Endothelial cell of umbilical vein (primary cell): ENCODE measurements at regions not wholly inside any gene's neighbourhood (a gene's known extent, or its start where the extent isn't known, plus 50 kb on each side); places are given as distances from the start of the nearest gene placed in this dataset.

ENCODE experiments used
- BruUV-seq: library from RNA; stranded (reverse); fragments of 400-500 nt; replicated peaks from 2 replicates; lab custom pipeline; 2021; lab: Mats Ljungman, UMichigan
- CTCF ChIA-PET: fragments of 300-600, 350-600 bp; sonication (Branson Sonifier 250); formaldehyde crosslinking; loops from one replicate; lab custom pipeline; 2021; ENCODE audit warnings: antibody characterized with exemption, inconsistent platforms; lab: Charles Lee
- POLR2A ChIA-PET: fragments of 300-600, 350-600 bp; sonication (Branson Sonifier 250); formaldehyde crosslinking; loops from one replicate; lab custom pipeline; 2021; ENCODE audit warnings: antibody characterized with exemption, inconsistent platforms; lab: Charles Lee
- DNase-seq: peaks from one replicate; pipeline ENCODE4 v3.0.0-alpha.2; 2011; ENCODE audit warnings: low read depth, low spot score
- FAIRE-seq: peaks from 2 replicates; lab custom pipeline; 2011; peaks lifted over from hg19 to GRCh38; lab: Jason Lieb, UNC
- H2AFZ ChIP-seq: 2 replicates; pipeline ENCODE4 v1.6.0; 2012; ENCODE audit warnings: low read depth, low read length, control low read depth, inconsistent platforms
- H3K27ac ChIP-seq: 2 replicates; pipeline ENCODE4 v1.5.1; 2011; ENCODE audit warnings: low read depth, mild to moderate bottlenecking, control low read depth, low read length, moderate library complexity; ENCODE audit not compliant: insufficient read depth
- H3K27me3 ChIP-seq, 2 experiments: 2 replicates each; pipeline versions ENCODE4 v1.6.0 to v1.6.1; 2011; ENCODE audit warnings: low read length in 2 of 2, mixed read lengths in 1 of 2; ENCODE audit not compliant: control insufficient read depth in 2 of 2, insufficient read depth in 2 of 2
- H3K36me3 ChIP-seq, 2 experiments: 2 replicates in 1 of 2; 3 replicates in 1 of 2; pipeline ENCODE4 v1.5.1; 2011; ENCODE audit warnings: low read length in 2 of 2, mild to moderate bottlenecking in 1 of 2, moderate library complexity in 1 of 2; ENCODE audit not compliant: control insufficient read depth in 2 of 2, insufficient read depth in 2 of 2; ENCODE audit errors: extremely low read depth in 1 of 2
- H3K4me1 ChIP-seq: 3 replicates; pipeline ENCODE4 v1.5.1; 2011; ENCODE audit warnings: mild to moderate bottlenecking, low read length; ENCODE audit not compliant: control insufficient read depth, insufficient read depth; ENCODE audit errors: extremely low read depth
- H3K4me2 ChIP-seq: 2 replicates; pipeline ENCODE4 v1.6.1; 2011; ENCODE audit warnings: low read length, control low read depth, mixed read lengths; ENCODE audit not compliant: insufficient read depth
- H3K4me3 ChIP-seq, 3 experiments: fragments of 200-600 bp in 1 of 3; sonication (generic), shearing (Covaris generic) in 1 of 3; replicated peaks in 1 of 3; 2 replicates each; pipeline ENCODE4 v1.5.1; 2011 to 2016; ENCODE audit warnings: control low read depth in 3 of 3, low read length in 3 of 3, mild to moderate bottlenecking in 2 of 3, inconsistent platforms in 1 of 3, low read depth in 1 of 3, moderate library complexity in 1 of 3; ENCODE audit not compliant: insufficient read depth in 1 of 3
- H3K79me2 ChIP-seq: 2 replicates; pipeline ENCODE4 v1.6.0; 2012; ENCODE audit warnings: low read length, inconsistent platforms; ENCODE audit not compliant: control insufficient read depth, insufficient read depth
- H3K9ac ChIP-seq: replicated peaks from 2 replicates; pipeline ENCODE3; 2011; ENCODE audit warnings: low read length, control low read depth; ENCODE audit not compliant: insufficient read depth; ENCODE audit errors: extremely low read depth
- H3K9me1 ChIP-seq: replicated peaks from 3 replicates; pipeline ENCODE4 v1.6.0; 2011; ENCODE audit warnings: mild to moderate bottlenecking, low read length; ENCODE audit not compliant: control insufficient read depth, insufficient read depth; ENCODE audit errors: extremely low read depth
- H3K9me3 ChIP-seq: replicated peaks from 2 replicates; pipeline ENCODE4 v1.5.1; 2012; ENCODE audit warnings: low read length, inconsistent platforms; ENCODE audit not compliant: control insufficient read depth, insufficient read depth
- H4K20me1 ChIP-seq: replicated peaks from 2 replicates; pipeline ENCODE3; 2011; ENCODE audit warnings: mild to moderate bottlenecking, low read length; ENCODE audit not compliant: control insufficient read depth, insufficient read depth; ENCODE audit errors: extremely low read depth
- CTCF ChIP-seq, 2 donors: IDR thresholded peaks; 1 replicate in 1 of 2; 2 replicates in 1 of 2; pipeline ENCODE4 v1.5.1; 2011; ENCODE audit warnings: low read length in 2 of 2, mild to moderate bottlenecking in 2 of 2, moderate library complexity in 2 of 2, control low read depth in 1 of 2, inconsistent platforms in 1 of 2, low read depth in 1 of 2; ENCODE audit not compliant: insufficient read depth in 1 of 2; ENCODE audit errors: extremely low read depth in 1 of 2
- EZH2 ChIP-seq: IDR thresholded peaks from 2 replicates; pipeline ENCODE4 v1.6.1; 2012; ENCODE audit warnings: borderline replicate concordance, low read depth, mild to moderate bottlenecking, moderate library complexity, low read length, inconsistent platforms; ENCODE audit not compliant: severe bottlenecking
- FOS ChIP-seq: IDR thresholded peaks from 2 replicates; pipeline ENCODE4 v1.6.1; 2011; ENCODE audit warnings: mild to moderate bottlenecking, low read length, moderate library complexity, borderline replicate concordance; ENCODE audit not compliant: insufficient read depth
- GATA2 ChIP-seq: IDR thresholded peaks from 2 replicates; pipeline ENCODE4 v1.7.0; 2011; ENCODE audit warnings: low read depth, mild to moderate bottlenecking, moderate library complexity, mixed read lengths, low read length; ENCODE audit not compliant: insufficient read length, insufficient read depth
- JUN ChIP-seq: IDR thresholded peaks from 2 replicates; pipeline ENCODE4 v1.6.1; 2011; ENCODE audit warnings: borderline replicate concordance, low read depth; ENCODE audit not compliant: insufficient read length, insufficient read depth
- MAX ChIP-seq: IDR thresholded peaks from 2 replicates; pipeline ENCODE4 v1.6.1; 2011; ENCODE audit not compliant: insufficient read depth, insufficient read length
- MYC ChIP-seq: IDR thresholded peaks from one replicate; pipeline ENCODE4 v1.6.1; 2011; ENCODE audit warnings: mild to moderate bottlenecking, low read depth, low read length
- POLR2A ChIP-seq: IDR thresholded peaks from 2 replicates; pipeline ENCODE4 v1.6.1; 2012; ENCODE audit warnings: low read depth, mild to moderate bottlenecking, control low read depth, low read length
- POLR2AphosphoS5 ChIP-seq: IDR thresholded peaks from 2 replicates; pipeline ENCODE4 v1.6.1; 2012; ENCODE audit warnings: low read depth, mild to moderate bottlenecking, control low read depth, low read length, moderate library complexity; ENCODE audit not compliant: insufficient read depth
- dilution Hi-C: fragments of 300-500 bp; cut with MboI; formaldehyde crosslinking; loops from one replicate; pipeline ENCODE4 v1.15.0; 2019; ENCODE audit warnings: low sequenced_read_pairs; ENCODE audit not compliant: extremely low pct_ligation_motif_present
- intact Hi-C: fragments of 100-400 bp; cut with micrococcal nuclease; formaldehyde crosslinking; loops from one replicate; pipeline ENCODE4 v1.10.0; 2022

GRCh38 chr1:29689372-29690030 is 453.2 kb downstream of the PTPRU start:
- H3K27me3 ChIP-seq = peaks cover 4 to 6% of the 10 kb centered on the region in 2 experiments
- TF ChIP-seq JUN (no peak), POLR2AphosphoS5 (no peak), GATA2 (no peak), CTCF (IDR thresholded peaks at IDR 0.05; ENCODE audit: extremely low read depth in 1 of 2, insufficient read depth in 1 of 2, low read depth in 1 of 2, low read length in 2 of 2) (no peak), MYC (no peak), MAX (no peak), FOS (no peak), EZH2 (no peak), POLR2A (no peak)
- no peaks in the 10 kb centered on the region for H3K9me1 ChIP-seq
- no peaks in the 10 kb centered on the region for H4K20me1 ChIP-seq
- no peak overlapping the region for H3K27ac ChIP-seq
- no peaks in the 10 kb centered on the region for H3K36me3 ChIP-seq
- no peak overlapping the region for H3K4me3 ChIP-seq
- CTCF ChIA-PET = interaction anchor here (0.6 to 7.5 kb wide), 4 partner anchors 9 to 691 kb away, joined by 3 to 71 read pairs (median 4); no protein-coding TSS in a partner anchor
- H3K79me2 ChIP-seq = no peaks in the 10 kb centered on the region
- H3K4me1 ChIP-seq = peaks cover 13% of the 10 kb centered on the region
- POLR2A ChIA-PET = no interaction called here
- no peak overlapping the region for H3K9ac ChIP-seq
- no peak overlapping the region for H3K4me2 ChIP-seq
- dilution Hi-C loops = no loop called here
- BruUV-seq = no TSS peak
- no peak overlapping the region for H2AFZ ChIP-seq
- H3K9me3 ChIP-seq = no peaks in the 10 kb centered on the region
- intact Hi-C loops = no loop called here
- no peak for FAIRE-seq
- no peak for DNase-seq
